GM19324 (cell line): ENCODE measurements at regions not wholly inside any gene's neighbourhood (a gene's known extent, or its start where the extent isn't known, plus 50 kb on each side); places are given as distances from the start of the nearest gene placed in this dataset.

Experiments used
- ATAC-seq: cut with Tn5 transposase; IDR thresholded peaks from one replicate; pipeline ENCODE4 v1.9.1; 2021; ENCODE audit warnings: mild to moderate bottlenecking, moderate library complexity; ENCODE audit not compliant: unreplicated experiment, low FRiP score

DNA sequence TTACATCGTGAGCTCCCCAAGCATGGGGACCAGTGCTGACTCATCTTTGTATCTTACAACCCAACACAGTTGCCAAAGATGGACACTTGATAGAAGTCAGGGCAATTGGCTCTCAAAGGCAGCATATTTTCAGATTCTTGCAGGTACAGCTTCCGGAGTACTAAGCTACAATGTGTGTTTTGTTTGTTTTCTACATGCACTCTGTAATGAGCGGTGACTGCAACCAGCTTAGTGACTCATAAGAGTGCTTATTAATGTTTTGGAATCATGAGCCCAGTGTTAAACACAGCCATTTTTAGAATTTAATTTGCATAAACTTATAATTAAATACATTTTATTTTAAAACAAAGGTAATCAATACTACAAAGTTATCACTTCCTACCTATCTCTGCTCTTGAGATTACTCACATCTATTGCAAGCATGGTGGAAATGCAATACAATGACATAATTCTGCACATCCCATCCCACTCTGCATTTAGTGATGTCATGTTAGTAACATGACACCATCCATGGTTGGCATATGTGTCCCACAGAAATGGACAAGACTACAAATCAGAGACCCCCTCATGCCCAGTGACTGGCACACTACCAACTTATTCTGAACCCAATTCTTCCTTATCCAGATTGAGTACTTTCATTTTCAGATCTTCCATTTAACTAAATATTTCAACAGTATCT, 399.8 kb upstream of the ST6GAL2 start:
- no peak for ATAC-seq

DNA sequence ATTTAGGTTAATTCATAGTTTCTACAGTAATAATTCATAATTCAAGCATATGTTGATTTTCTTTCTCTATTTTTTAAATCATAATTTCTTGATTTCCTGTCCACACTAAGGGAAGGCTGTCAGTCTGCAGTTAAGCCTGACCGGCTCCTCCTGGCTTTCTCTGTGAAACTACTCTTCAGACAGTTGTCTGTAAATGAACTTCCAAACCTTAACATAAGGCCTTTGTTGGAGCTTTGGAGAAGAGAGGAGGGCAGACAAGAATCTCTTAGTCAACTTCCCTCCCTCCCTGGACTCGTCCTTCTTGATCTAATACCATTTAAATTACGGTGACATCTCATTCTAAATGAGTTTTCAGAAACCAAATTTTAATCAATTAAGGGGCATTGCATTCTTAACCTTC, 404.1 kb upstream of the ST6GAL2 start:
- no peak for ATAC-seq

DNA sequence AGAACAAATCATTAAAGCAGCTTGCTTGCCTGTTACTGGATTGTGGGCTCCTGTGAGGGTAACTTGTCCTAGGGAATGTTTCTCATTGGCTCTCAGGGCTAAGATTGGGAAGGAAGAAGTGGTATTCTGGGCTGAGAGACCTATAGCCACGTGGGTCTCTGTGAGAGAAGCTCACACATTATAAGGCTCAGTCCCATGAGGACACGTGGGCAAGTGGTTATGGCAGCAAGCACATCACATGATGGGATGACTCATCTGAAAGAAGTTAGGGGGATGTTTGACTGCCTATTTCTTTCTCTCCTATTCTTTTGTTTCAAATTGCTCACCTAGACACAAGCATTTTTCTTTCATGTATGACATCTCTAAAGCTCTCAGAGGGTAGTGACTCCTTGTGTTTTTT, 418.0 kb upstream of the ST6GAL2 start:
- ATAC-seq: no peak

DNA sequence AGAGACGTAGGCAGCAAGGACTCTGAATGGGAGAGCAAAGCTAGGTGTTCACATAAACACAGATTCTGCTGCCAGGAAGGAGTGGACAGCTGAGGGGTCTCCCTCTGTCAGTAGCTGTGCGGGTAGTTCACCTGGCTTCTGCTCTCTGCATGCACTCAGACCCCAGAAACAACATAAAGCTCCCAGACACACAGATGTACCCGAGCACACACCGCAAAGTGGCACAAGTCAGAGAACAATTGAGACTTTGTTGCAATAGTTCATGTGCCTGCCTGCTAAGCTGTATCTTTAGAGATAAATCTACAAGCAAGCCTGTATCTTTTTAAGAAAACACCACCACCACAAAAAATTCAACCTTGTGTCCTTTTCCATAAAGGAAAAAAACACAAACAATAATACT, 420.0 kb upstream of the ST6GAL2 start:
- ATAC-seq: no peak

DNA sequence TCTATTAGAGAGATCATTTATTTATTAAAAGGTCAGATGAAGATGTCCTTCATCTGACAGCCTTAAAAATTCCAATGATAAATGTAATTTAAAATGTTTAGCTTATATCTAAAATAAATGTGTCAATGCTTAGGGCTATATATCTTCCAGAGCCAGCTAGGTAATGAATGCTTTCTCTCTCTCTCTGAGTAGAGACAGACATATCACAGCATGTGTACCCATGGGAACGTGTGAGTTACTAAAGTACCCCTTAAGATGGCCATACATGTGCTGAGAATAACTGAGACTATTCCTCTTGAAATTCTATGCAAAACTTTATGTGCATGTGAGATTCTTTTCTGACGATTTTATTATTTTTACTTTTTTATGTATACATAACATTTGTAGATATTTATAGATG, 420.9 kb upstream of the ST6GAL2 start:
- ATAC-seq: no peak

DNA sequence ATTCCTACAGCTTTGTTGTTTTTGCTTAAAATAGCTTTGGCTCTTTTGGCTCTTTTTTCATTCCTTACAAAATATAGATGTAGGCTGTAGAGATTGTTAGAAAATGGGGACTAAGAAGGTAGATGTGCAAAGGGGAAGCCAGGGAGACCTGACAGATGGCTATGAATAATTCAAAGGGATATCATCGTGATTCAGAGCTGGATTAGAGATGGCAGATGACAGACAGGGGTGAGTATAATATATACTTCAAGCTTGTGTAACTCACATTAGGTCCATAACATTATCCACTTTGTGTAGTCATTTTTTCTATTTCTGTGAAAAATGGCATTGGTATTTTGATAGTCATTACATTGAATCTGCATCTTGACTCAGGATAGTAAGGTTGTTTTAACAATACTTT, 422.9 kb upstream of the ST6GAL2 start:
- ATAC-seq: no peak

DNA sequence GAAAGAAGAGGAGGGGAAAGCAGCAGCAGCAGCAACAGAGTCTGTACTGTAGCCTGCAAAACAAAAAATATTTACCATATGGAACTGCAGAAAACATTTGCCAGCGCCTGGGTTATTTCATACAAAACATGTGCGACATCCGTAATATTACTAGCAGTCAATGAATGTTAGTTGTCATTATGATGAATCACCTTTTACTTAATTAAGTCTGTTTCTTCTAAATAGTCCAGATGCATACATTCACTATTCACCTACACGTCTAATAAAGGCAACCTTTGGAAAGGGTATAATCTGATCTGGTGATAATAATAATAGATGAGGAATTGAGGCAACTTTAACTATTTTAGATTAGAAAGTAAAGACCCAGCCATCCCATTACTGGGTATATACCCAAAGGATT, 426.3 kb upstream of the ST6GAL2 start:
- no peak for ATAC-seq

DNA sequence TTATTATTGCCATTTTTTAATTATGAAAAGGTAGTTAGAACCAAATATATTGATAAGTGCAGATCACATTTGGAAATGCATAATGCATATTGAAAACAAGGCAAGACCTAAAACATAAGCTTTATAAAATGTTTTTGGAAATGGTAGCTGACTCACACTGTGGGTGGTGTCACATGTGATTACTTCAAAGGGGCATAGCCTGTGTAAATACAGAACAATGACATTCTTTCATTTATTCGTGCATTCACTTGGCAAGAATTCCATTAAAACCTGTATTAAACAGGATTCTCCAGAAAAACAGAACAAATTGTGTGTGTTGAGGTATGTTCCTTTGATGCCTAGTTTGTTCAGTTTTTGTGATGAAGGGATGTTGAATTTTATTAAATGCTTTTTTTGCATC, 427.3 kb upstream of the ST6GAL2 start:
- ATAC-seq: no peak

DNA sequence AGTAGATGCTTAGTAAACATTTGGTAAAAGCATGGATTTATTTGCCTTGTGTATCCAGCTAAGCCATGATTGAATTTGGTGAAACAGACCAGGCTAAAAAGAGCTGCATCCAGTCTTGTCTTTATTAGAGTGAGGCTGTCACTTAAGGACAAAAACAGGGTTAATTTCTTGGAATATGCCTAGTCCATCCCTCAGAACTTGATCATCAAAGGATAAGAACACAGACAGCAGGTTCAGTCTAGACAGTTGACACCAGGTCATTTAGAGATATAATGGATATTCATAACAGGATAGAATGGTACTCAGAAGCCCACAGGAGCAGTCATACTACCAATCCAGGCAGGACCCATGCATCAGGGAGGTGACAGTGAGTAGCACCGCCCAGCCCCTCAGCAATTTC, 434.9 kb upstream of the ST6GAL2 start:
- ATAC-seq: no peak

DNA sequence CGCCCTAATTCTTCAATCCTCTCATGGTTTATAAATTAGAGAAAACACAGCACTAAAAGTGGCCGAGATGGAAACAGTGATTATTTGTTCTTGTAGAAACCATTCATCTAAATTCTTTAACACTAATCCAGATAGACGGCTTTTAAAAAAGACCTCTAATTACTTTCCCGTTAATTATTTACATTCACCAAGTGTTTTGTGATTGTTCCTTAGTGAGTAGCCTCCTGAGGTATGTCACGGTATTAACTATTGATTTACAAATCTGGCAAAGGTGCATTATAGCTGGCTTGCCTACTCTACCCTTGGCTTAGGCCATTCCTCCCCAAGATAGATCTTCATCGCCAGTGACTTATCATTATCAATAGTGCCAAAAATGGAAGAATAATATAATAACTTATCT, 436.4 kb upstream of the ST6GAL2 start:
- ATAC-seq: no peak

DNA sequence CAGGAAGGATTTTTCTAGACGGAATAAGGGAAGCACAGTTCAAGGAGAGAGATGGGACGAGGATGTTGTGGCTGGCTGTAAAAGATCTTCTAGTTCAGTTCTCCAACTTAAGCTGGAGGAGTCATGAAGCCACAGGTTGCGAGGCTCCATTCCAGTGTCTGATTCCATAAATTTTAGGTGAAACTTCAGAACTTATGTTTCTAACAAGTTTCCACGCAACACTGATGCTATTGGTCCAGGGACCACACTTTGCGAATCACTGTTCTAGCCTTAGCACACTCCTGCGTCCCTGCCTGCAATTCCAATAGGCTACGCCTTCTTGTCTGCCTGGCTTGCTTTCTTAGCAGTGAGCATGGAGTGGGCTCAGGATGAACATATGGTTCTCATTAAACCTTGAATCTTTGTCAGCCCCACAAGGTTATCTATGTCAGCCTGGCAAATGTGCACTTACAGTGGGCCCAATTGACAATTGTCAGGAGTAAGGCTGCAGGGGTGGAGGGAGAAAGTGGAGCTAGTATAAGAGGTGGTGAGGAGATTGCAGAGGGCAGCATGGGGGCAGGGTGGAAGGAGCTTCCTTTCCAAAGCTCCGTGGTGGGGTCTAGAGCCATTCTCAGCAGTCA, 438.1 kb upstream of the ST6GAL2 start:
- no peak for ATAC-seq

DNA sequence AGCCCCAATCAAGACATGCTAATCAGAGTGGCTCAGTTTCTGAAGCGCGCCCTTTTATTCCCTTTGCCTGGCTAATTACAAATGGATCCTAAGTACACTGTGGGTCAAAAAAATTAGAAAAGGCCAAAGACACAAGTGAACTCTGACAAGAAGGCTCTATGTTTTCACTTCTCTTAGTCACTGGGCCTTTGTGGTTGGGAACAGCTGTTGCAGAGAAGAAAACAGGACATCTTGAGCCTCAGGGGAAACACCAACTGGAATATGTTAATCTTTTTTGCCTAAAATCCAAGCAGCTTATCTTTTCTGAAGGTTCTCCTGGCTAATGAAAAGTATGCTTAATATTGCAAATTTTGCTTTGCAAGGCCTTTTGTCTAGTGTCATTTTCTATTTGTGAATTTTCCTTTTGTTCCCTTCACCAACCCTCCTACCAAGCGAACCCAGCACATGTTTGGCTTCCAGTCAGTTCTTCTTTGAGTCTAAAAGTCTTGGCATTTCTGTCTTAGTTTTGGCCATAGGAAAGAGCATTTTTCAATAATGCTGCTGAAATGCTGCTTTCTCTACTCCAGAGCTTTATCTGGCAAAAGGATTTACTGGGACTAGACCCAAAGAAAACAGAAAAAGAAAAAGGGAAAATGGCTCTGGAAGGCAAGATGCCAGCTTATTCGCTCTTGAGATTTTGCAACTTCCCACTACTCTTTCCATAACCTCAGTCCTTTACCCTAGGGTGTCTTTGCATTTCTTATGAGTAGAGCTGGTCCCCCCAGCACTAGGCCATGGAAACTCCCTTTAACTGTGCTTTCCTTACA, 440.2 kb upstream of the ST6GAL2 start:
- no peak for ATAC-seq

DNA sequence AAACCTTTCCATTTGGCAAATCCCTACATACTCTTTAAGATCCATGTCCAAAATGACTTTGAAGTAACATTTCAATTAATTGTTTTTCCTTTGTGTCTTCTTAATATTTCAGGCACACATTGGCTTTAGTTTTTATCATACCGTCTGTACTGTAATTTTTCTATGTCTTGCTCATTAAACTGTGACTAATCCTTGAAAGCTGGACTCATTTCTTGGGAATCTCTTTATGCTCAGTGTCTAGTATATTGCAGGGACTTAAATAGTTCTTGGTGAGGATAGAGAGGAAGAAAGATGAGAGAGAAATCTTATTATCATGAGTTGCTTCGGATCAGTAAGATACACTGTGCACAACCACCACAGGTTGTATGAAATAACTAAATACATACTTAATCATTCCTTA, 448.3 kb upstream of the ST6GAL2 start:
- no peak for ATAC-seq

DNA sequence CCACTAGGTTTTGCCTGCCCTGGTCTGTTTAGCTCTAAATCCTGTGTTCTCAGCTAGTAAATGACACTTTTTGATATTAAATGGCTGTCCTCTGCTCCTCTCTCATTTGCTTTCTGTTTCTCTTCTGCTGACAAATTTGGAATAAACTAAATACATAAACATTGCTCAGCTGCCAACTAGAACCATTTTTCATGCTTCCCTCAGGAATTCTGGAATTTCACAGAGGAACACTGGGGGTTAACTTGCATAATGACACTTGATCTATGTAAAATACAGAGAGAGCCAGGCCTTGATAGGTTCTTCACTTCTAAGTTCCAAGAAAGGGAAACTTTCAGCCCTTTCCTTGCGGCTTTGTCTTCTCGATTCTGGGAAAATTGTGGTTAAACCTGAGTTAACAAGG, 450.6 kb upstream of the ST6GAL2 start:
- ATAC-seq: no peak

DNA sequence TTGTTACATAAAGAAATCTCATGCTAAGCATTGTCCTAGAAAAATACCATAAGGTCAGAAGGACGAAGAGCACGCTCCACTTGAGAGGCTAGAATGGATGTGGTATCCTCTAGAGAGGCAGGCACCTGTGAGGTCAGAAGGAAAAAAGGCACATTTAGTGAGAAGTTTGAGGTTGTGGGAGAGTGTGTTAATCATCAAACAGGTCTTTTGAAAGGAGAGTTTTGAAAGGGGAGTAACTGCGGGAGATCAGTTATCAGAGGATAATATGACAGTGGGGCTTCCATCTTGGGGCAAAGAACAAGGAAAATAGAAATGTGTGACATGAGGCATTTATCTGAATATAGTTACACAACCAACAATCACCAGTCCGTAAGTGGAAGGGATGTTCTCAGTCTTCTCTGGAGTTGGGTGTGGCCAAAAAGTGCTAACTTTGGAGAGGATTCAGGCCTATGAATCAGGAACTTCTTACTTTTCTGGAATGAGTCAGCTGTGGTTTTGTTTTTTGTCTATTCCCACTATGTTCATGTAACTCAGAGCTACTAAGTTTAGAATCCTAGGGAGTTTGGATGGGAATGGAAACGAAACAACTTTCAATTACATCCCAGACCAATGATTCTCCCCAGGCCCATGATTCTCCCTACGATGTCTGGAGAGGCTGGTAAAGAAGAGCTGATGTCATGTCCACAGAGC, 451.4 kb upstream of the ST6GAL2 start:
- no peak for ATAC-seq

DNA sequence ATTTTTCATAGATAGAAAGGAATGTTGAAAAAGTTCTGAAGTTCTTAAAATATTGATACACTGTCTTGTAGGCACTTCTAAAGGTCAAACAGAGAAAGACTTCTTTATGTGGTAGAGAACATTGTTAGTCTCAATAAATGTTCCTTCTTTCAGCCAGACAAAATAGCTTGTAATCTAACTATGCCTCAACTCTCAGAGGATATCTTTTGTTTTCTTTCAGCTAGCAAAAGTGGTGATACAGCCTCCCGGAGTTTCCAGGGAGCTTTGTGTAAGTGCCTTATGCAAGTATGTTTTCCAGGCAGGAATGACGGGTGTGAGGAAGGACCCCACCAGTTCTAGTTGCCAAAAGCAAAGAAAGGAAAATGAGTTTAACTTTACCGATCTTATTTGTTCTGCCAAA, 452.1 kb upstream of the ST6GAL2 start:
- ATAC-seq: no peak

DNA sequence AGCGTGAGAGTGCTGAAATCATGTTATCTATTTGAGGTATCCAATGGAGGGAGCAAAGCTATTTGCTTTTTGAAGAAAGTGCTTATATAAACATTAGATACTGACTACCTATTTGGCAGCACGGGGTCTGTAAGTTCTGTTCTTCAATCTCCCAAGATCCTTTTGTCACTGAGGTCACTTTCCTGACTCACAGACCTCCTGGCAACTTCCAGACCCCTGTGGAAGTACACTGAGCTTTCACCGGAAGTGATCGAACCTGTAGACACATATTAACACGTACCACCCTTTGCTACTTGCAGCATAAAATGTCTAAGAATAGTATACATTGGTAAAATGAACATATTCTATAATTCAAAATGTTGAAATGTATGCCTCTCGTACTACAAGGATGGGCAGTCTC, 452.6 kb upstream of the ST6GAL2 start:
- no peak for ATAC-seq

DNA sequence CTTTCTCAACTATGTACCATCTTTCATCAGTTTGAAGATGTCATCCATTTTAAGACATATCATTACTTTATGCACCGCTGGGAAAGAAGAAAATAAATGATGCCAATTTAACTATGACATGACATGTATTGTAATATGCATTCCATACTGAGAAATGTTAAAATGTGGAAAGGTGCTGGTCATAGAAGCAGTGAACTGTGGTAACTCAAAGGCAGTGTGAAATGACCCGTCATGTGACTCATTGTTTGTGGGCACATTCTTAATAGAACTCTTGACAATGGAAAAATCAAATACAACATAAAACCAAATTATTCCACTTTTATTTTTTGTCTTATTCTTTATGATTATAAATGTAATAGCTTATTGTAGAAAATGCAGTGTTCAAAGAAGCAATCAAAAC, 455.0 kb upstream of the ST6GAL2 start:
- no peak for ATAC-seq

DNA sequence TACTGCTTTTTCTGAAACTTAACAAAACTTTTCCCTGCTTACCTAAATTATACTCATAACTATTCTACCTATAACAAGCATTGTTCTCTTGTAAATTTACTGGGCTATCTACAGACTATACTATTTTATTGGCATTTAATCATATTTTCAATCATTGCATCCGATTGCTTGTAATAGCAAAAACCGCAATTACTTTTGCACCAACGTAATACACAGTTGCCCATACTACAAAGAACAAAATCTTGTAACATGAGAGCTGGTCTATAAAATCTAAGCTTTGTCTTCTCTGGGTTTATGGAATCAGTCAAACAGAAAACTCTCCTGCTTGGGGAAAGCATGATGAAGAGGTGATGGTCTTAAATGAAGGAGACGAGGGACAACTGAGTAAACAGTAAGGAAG, 463.4 kb upstream of the ST6GAL2 start:
- no peak for ATAC-seq

DNA sequence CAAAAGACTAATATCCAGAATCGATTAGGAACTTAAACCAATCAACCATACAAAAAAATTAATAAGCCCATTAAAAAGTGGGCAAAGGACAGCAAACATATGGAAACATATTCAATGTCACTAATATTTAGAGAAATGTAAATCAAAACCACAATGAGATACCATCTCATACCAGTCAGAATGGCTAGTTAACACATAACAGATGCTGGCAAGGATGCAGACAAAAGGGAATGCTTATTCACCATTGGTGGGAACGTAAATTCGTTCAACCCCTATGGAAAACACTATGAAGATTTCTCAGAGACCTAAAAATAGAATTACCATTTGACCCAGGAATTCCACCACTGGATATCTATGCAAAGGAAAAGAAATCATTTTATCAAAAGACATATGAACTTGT, 468.2 kb upstream of the ST6GAL2 start:
- ATAC-seq: no peak

DNA sequence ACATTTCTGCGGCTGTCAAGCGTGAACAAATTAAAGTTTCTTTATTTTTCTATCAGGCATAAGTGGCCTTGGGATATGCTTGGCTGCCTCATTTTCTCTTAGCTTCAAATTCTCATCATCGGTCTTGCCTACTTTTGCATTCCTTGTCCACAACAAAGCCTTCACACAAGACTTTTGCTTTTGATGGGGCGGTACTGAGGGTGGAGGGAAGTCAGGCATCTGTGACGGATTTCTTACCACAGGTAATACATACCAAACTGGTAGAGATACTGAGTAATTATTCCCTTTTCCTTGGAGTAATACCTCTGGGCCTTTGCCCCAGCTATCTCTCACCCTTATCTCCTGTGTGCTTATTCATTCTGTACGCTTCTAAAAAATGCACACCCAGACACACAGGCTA, 468.3 kb upstream of the RGPD4 start:
- ATAC-seq: no peak
